HL-60 (cell line): ENCODE measurements at regions not wholly inside any gene's neighbourhood (a gene's known extent, or its start where the extent isn't known, plus 50 kb on each side); places are given as distances from the start of the nearest gene placed in this dataset.

Experiments
- CTCF ChIP-seq: IDR thresholded peaks from one replicate; pipeline ENCODE4 v1.5.1; 2011; ENCODE audit warnings: low read length, control low read depth, inconsistent platforms; ENCODE audit not compliant: insufficient read depth
- REST ChIP-seq: IDR thresholded peaks from 2 replicates; pipeline ENCODE4 v1.6.1; 2012; ENCODE audit warnings: low read depth; ENCODE audit not compliant: insufficient replicate concordance

GRCh38 chr5:136511046-136511445 is 145.7 kb upstream of the TRPC7 start:
- TF ChIP-seq REST: no peak
- TF ChIP-seq CTCF: no peak
